Muscle layer of colon (tissue), 2 donors: ENCODE measurements at regions not wholly inside any gene's neighbourhood (a gene's known extent, or its start where the extent isn't known, plus 50 kb on each side); places are given as distances from the start of the nearest gene placed in this dataset.

ENCODE experiments used
- H3K27ac ChIP-seq: one replicate; pipeline ENCODE4 v1.7.0; 2013; ENCODE audit warnings: low read depth, mild to moderate bottlenecking, low read length, moderate library complexity
- H3K27me3 ChIP-seq, 2 donors: one replicate each; pipeline ENCODE4 v1.7.0; 2013; ENCODE audit warnings: low read length in 2 of 2, mild to moderate bottlenecking in 2 of 2; ENCODE audit not compliant: insufficient read depth in 2 of 2, control insufficient read depth in 1 of 2
- H3K36me3 ChIP-seq: one replicate; pipeline ENCODE4 v1.7.0; 2013; ENCODE audit warnings: mild to moderate bottlenecking, low read length; ENCODE audit not compliant: insufficient read depth
- H3K4me1 ChIP-seq: one replicate; pipeline ENCODE4 v1.7.0; 2013; ENCODE audit warnings: mild to moderate bottlenecking, low read length; ENCODE audit not compliant: insufficient read depth
- H3K4me3 ChIP-seq, 2 donors: one replicate each; pipeline ENCODE4 v1.7.0; 2013; ENCODE audit warnings: low read length in 2 of 2, low read depth in 1 of 2, mild to moderate bottlenecking in 1 of 2, moderate library complexity in 1 of 2
- H3K9ac ChIP-seq: one replicate; pipeline ENCODE4 v1.7.0; 2013; ENCODE audit warnings: low read length
- H3K9me3 ChIP-seq: one replicate; pipeline ENCODE4 v1.7.0; 2013; ENCODE audit warnings: mild to moderate bottlenecking, low read length
- donor health status: abdominal sarcoma.
- donor health status: Adenocarcinoma of cecum.

GRCh38 chr18:66764230-66764629 is 160.3 kb upstream of the CDH19 start:
- Histone ChIP-seq H3K9ac (no peak overlapping the region), H3K4me3 (no peak overlapping the region), H3K9me3 (no peaks in the 10 kb centered on the region), H3K27me3 (no peaks in the 10 kb centered on the region), H3K4me1 (no peaks in the 10 kb centered on the region), H3K27ac (no peak overlapping the region), H3K36me3 (no peaks in the 10 kb centered on the region)

- no peak overlapping the region for H3K9ac ChIP-seq
- no peak overlapping the region for H3K27ac ChIP-seq
- H3K4me3 ChIP-seq: no peak overlapping the region
- no peaks in the 10 kb centered on the region for H3K27me3 ChIP-seq
- H3K36me3 ChIP-seq: no peaks in the 10 kb centered on the region
- H3K9me3 ChIP-seq: no peaks in the 10 kb centered on the region
- H3K4me1 ChIP-seq: no peaks in the 10 kb centered on the region
Observed at GRCh38 chr18:66761166-66761565, 157.3 kb upstream of the CDH19 start.

- Histone ChIP-seq H3K27ac (no peak overlapping the region), H3K36me3 (no peaks in the 10 kb centered on the region), H3K9ac (no peak overlapping the region), H3K4me1 (no peaks in the 10 kb centered on the region), H3K9me3 (no peaks in the 10 kb centered on the region), H3K4me3 (no peak overlapping the region), H3K27me3 (no peaks in the 10 kb centered on the region)
Observed at GRCh38 chr18:66760559-66760958, 156.7 kb upstream of the CDH19 start.

GRCh38 chr18:66759050-66759828 is 155.3 kb upstream of the CDH19 start:
- Histone ChIP-seq H3K4me1 (no peaks in the 10 kb centered on the region), H3K9me3 (no peaks in the 10 kb centered on the region), H3K9ac (no peak overlapping the region), H3K27me3 (no peaks in the 10 kb centered on the region), H3K4me3 (no peak overlapping the region), H3K27ac (no peak overlapping the region), H3K36me3 (no peaks in the 10 kb centered on the region)

GRCh38 chr18:66757946-66758345 is 154.1 kb upstream of the CDH19 start:
- Histone ChIP-seq H3K4me3 (no peak overlapping the region), H3K4me1 (no peaks in the 10 kb centered on the region), H3K27ac (no peak overlapping the region), H3K9me3 (no peaks in the 10 kb centered on the region), H3K27me3 (no peaks in the 10 kb centered on the region), H3K36me3 (no peaks in the 10 kb centered on the region), H3K9ac (no peak overlapping the region)

- H3K9me3 ChIP-seq: no peaks in the 10 kb centered on the region
- no peaks in the 10 kb centered on the region for H3K36me3 ChIP-seq
- no peak overlapping the region for H3K9ac ChIP-seq
- no peaks in the 10 kb centered on the region for H3K27me3 ChIP-seq
- no peaks in the 10 kb centered on the region for H3K4me1 ChIP-seq
- H3K4me3 ChIP-seq: no peak overlapping the region
- no peak overlapping the region for H3K27ac ChIP-seq
Observed at GRCh38 chr18:66754335-66754734, 150.4 kb upstream of the CDH19 start.

- no peak overlapping the region for H3K4me3 ChIP-seq
Observed at GRCh38 chr18:66752733-66753132, 148.8 kb upstream of the CDH19 start.

GRCh38 chr18:66749481-66750035 is 145.7 kb upstream of the CDH19 start:
- Histone ChIP-seq H3K9ac (no peak overlapping the region), H3K27ac (no peak overlapping the region), H3K9me3 (no peaks in the 10 kb centered on the region), H3K4me1 (no peaks in the 10 kb centered on the region), H3K4me3 (no peak overlapping the region), H3K27me3 (no peaks in the 10 kb centered on the region), H3K36me3 (no peaks in the 10 kb centered on the region)

More at GRCh38 chr18:66752733-66753132, 148.8 kb upstream of the CDH19 start:
- H3K36me3 ChIP-seq: no peaks in the 10 kb centered on the region
- no peak overlapping the region for H3K9ac ChIP-seq
- no peaks in the 10 kb centered on the region for H3K4me1 ChIP-seq
- no peak overlapping the region for H3K27ac ChIP-seq
- no peaks in the 10 kb centered on the region for H3K9me3 ChIP-seq
- H3K27me3 ChIP-seq: no peaks in the 10 kb centered on the region

- Histone ChIP-seq H3K27me3 (no peaks in the 10 kb centered on the region), H3K27ac (no peak overlapping the region), H3K4me1 (no peaks in the 10 kb centered on the region), H3K36me3 (no peaks in the 10 kb centered on the region), H3K4me3 (no peak overlapping the region), H3K9me3 (no peaks in the 10 kb centered on the region), H3K9ac (no peak overlapping the region)
Observed at GRCh38 chr18:66749030-66749429, 145.1 kb upstream of the CDH19 start.

- no peaks in the 10 kb centered on the region for H3K36me3 ChIP-seq
- no peak overlapping the region for H3K4me3 ChIP-seq
- H3K9ac ChIP-seq: no peak overlapping the region
- H3K27ac ChIP-seq: no peak overlapping the region
- H3K27me3 ChIP-seq: no peaks in the 10 kb centered on the region
- H3K9me3 ChIP-seq: no peaks in the 10 kb centered on the region
- H3K4me1 ChIP-seq: no peaks in the 10 kb centered on the region
Observed at GRCh38 chr18:66742832-66743231, 138.9 kb upstream of the CDH19 start.

GRCh38 chr18:66735933-66736332 is 132.0 kb upstream of the CDH19 start:
- Histone ChIP-seq H3K27ac (no peak overlapping the region), H3K9me3 (no peaks in the 10 kb centered on the region), H3K4me3 (no peak overlapping the region), H3K27me3 (no peaks in the 10 kb centered on the region), H3K36me3 (no peaks in the 10 kb centered on the region), H3K4me1 (no peaks in the 10 kb centered on the region), H3K9ac (no peak overlapping the region)

- Histone ChIP-seq H3K9ac (no peak overlapping the region), H3K36me3 (no peaks in the 10 kb centered on the region), H3K27me3 (no peaks in the 10 kb centered on the region), H3K27ac (no peak overlapping the region), H3K9me3 (no peaks in the 10 kb centered on the region), H3K4me1 (no peaks in the 10 kb centered on the region), H3K4me3 (no peak overlapping the region)
Observed at GRCh38 chr18:66734451-66734850, 130.6 kb upstream of the CDH19 start.
